Keratinocyte (primary cell): ENCODE measurements at regions not wholly inside any gene's neighbourhood (a gene's known extent, or its start where the extent isn't known, plus 50 kb on each side); places are given as distances from the start of the nearest gene placed in this dataset.

Experiments
- DNase-seq: peaks from one replicate; pipeline ENCODE4 v3.0.0-alpha.2; 2011; ENCODE audit warnings: low read depth, missing footprints, low spot score
- FAIRE-seq: peaks from 2 replicates; lab custom pipeline; 2011; peaks lifted over from hg19 to GRCh38; lab: Jason Lieb, UNC
- H2AFZ ChIP-seq: 2 replicates; pipeline ENCODE4 v1.6.0; 2012; ENCODE audit warnings: low read length, control low read depth, inconsistent platforms; ENCODE audit not compliant: control insufficient read depth
- H3K27ac ChIP-seq: 2 replicates; pipeline ENCODE4 v1.5.1; 2011; ENCODE audit warnings: low read length; ENCODE audit not compliant: control insufficient read depth, insufficient read depth
- H3K27me3 ChIP-seq: 3 replicates; pipeline ENCODE4 v1.6.0; 2011; ENCODE audit warnings: low read length; ENCODE audit not compliant: control insufficient read depth, insufficient read depth; ENCODE audit errors: extremely low read depth
- H3K36me3 ChIP-seq, 2 experiments: 2 replicates in 1 of 2; 3 replicates in 1 of 2; pipeline ENCODE4 v1.5.1; 2011; ENCODE audit warnings: low read length in 2 of 2, mild to moderate bottlenecking in 1 of 2; ENCODE audit not compliant: control insufficient read depth in 2 of 2, insufficient read depth in 2 of 2; ENCODE audit errors: extremely low read depth in 1 of 2
- H3K4me1 ChIP-seq: 3 replicates; pipeline ENCODE4 v1.5.1; 2011; ENCODE audit warnings: low read length; ENCODE audit not compliant: control insufficient read depth, insufficient read depth; ENCODE audit errors: extremely low read depth
- H3K4me2 ChIP-seq: 3 replicates; pipeline ENCODE4 v1.6.0; 2011; ENCODE audit warnings: low read depth, low read length; ENCODE audit not compliant: control insufficient read depth, insufficient read depth; ENCODE audit errors: extremely low read depth
- H3K4me3 ChIP-seq, 3 experiments: fragments of 200-600 bp in 1 of 3; sonication (generic) in 1 of 3; 2 replicates in 2 of 3; 3 replicates in 1 of 3; pipeline ENCODE4 v1.5.1; 2011 to 2016; ENCODE audit warnings: low read length in 3 of 3, mild to moderate bottlenecking in 3 of 3, control low read depth in 2 of 3, inconsistent platforms in 1 of 3, low read depth in 1 of 3, mixed read lengths in 1 of 3, mixed run types in 1 of 3, moderate library complexity in 1 of 3; ENCODE audit not compliant: control insufficient read depth in 2 of 3, insufficient read depth in 2 of 3; ENCODE audit errors: extremely low read depth in 1 of 3
- H3K79me2 ChIP-seq: 2 replicates; pipeline ENCODE4 v1.6.0; 2012; ENCODE audit warnings: low read length; ENCODE audit not compliant: control insufficient read depth, insufficient read depth
- H3K9ac ChIP-seq: 3 replicates; pipeline ENCODE4 v1.6.0; 2011; ENCODE audit warnings: low read length; ENCODE audit not compliant: control insufficient read depth, insufficient read depth; ENCODE audit errors: extremely low read depth
- H3K9me1 ChIP-seq: 3 replicates; pipeline ENCODE4 v1.6.0; 2011; ENCODE audit warnings: low read length; ENCODE audit not compliant: control insufficient read depth, insufficient read depth; ENCODE audit errors: extremely low read depth
- H3K9me3 ChIP-seq: 2 replicates; pipeline ENCODE4 v1.5.1; 2012; ENCODE audit warnings: low read depth, low read length; ENCODE audit not compliant: control insufficient read depth
- H4K20me1 ChIP-seq: 3 replicates; pipeline ENCODE4 v1.6.0; 2011; ENCODE audit warnings: low read length; ENCODE audit not compliant: control insufficient read depth, insufficient read depth; ENCODE audit errors: extremely low read depth
- CTCF ChIP-seq, 3 experiments: IDR thresholded peaks in 1 of 3; conservative IDR thresholded peaks in 1 of 3; optimal IDR thresholded peaks in 1 of 3; 2 replicates in 2 of 3; 3 replicates in 1 of 3; pipeline versions ENCODE3 to v1.5.1; 2011; ENCODE audit warnings: low read length in 3 of 3, mild to moderate bottlenecking in 3 of 3, moderate library complexity in 2 of 3, control low read depth in 1 of 3, inconsistent platforms in 1 of 3; ENCODE audit not compliant: insufficient read depth in 2 of 3; ENCODE audit errors: extremely low read depth in 1 of 3
- EZH2 ChIP-seq: IDR thresholded peaks from one replicate; pipeline ENCODE4 v1.6.1; 2012; ENCODE audit warnings: inconsistent platforms, mild to moderate bottlenecking, low read length, moderate library complexity
- dilution Hi-C: fragments of 300-500 bp; cut with MboI; formaldehyde crosslinking; loops from one replicate; pipeline ENCODE4 v1.7.0; 2020; ENCODE audit warnings: low sequenced_read_pairs; ENCODE audit not compliant: extremely low pct_ligation_motif_present

DNA sequence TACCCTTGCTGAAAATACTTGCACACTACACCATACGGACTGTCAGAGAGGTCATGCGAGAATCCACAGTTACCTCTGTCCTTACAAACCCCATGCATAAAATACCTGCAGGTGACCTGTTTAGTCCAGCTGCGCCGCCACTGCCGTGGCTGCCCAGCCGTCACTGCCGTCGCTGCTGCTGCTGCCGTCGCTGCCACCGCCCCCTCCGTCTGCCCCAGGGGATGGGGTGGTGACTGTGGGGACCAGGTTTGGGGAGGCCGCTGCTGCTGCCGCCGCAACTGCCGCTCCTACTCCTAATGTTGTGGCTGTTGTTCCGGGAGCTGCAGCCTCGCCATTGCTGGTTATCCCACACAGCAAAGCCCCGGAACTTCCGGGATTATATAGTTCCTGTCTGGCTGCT is 141.8 kb upstream of the ZCCHC13 start:
- no peak for DNase-seq
- dilution Hi-C loops, result no loop called here

GRCh38 chrX:74160816-74161215 is 143.2 kb upstream of the ZCCHC13 start:
- no peaks in the 10 kb centered on the region for H3K9me1 ChIP-seq
- no peaks in the 10 kb centered on the region for H4K20me1 ChIP-seq
- TF ChIP-seq EZH2, result no peak
- TF ChIP-seq CTCF (optimal IDR thresholded peaks at IDR 0.05 in 1 of 3, IDR thresholded peaks at IDR 0.05 in 1 of 3, conservative IDR thresholded peaks at IDR 0.05 in 1 of 3; ENCODE audit: extremely low read depth in 1 of 3, insufficient read depth in 2 of 3, low read length in 3 of 3), result no peak
- no peaks in the 10 kb centered on the region for H3K4me1 ChIP-seq
- H3K27me3 ChIP-seq, result no peaks in the 10 kb centered on the region
- no peak overlapping the region for H3K27ac ChIP-seq
- no peak for FAIRE-seq
- dilution Hi-C loops, result no loop called here
- H3K9ac ChIP-seq, result no peak overlapping the region
- H3K79me2 ChIP-seq, result no peaks in the 10 kb centered on the region
- H3K9me3 ChIP-seq, result no peaks in the 10 kb centered on the region
- DNase-seq, result no peak
- H3K36me3 ChIP-seq, result no peaks in the 10 kb centered on the region
- no peak overlapping the region for H3K4me2 ChIP-seq
- H2AFZ ChIP-seq, result no peak overlapping the region
- H3K4me3 ChIP-seq, result no peak overlapping the region

More for the DNA sequence above, 141.8 kb upstream of the ZCCHC13 start:
- Histone ChIP-seq H3K4me3 (no peak overlapping the region), H3K9ac (no peak overlapping the region), H2AFZ (no peak overlapping the region), H3K9me3 (no peaks in the 10 kb centered on the region), H3K9me1 (no peaks in the 10 kb centered on the region), H3K4me1 (no peaks in the 10 kb centered on the region), H3K27me3 (no peaks in the 10 kb centered on the region), H3K27ac (no peak overlapping the region), H3K36me3 (no peaks in the 10 kb centered on the region), H3K79me2 (no peaks in the 10 kb centered on the region), H3K4me2 (no peak overlapping the region), H4K20me1 (no peaks in the 10 kb centered on the region)
- no peak for TF ChIP-seq CTCF (optimal IDR thresholded peaks at IDR 0.05 in 1 of 3, IDR thresholded peaks at IDR 0.05 in 1 of 3, conservative IDR thresholded peaks at IDR 0.05 in 1 of 3; ENCODE audit: extremely low read depth in 1 of 3, insufficient read depth in 2 of 3, low read length in 3 of 3)
- no peak for TF ChIP-seq EZH2
- no peak for FAIRE-seq
